ENCODE measurements at regions not wholly inside any gene's neighbourhood (a gene's known extent, or its start where the extent isn't known, plus 50 kb on each side); places are given as distances from the start of the nearest gene placed in this dataset.

DNA sequence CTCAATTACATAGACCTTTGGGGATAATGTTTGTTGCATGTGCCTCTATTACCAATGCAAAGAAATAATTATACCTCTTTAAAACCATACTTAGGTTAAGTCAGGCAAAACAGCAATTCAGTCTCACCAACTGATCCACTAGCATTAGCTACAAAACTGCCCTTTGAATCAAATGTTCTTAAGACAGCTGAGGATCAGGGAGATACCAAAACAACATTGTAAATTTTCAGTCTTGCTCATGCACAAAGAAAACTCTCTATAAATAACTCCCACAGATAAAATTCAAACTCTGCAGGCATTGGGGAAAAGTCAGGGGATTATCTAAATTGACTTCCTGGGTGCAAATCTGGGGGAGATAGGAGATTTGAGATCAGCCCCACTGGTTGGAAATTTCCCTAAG, 100.9 kb upstream of the DPT start:
- no peak for DNase-seq (ENCODE audit: low read depth)
- TF ChIP-seq, protein P1, sequence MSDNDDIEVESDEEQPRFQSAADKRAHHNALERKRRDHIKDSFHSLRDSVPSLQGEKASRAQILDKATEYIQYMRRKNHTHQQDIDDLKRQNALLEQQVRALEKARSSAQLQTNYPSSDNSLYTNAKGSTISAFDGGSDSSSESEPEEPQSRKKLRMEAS (IDR thresholded peaks at IDR 0.05; ENCODE audit: low read depth, low read length) = no peak
- TF ChIP-seq MYC (IDR thresholded peaks at IDR 0.05; ENCODE audit: low read depth, low read length) (no peak), POLR2A (IDR thresholded peaks at IDR 0.05; ENCODE audit: extremely low read depth, insufficient read length) (no peak)
- TF ChIP-seq, protein P2, sequence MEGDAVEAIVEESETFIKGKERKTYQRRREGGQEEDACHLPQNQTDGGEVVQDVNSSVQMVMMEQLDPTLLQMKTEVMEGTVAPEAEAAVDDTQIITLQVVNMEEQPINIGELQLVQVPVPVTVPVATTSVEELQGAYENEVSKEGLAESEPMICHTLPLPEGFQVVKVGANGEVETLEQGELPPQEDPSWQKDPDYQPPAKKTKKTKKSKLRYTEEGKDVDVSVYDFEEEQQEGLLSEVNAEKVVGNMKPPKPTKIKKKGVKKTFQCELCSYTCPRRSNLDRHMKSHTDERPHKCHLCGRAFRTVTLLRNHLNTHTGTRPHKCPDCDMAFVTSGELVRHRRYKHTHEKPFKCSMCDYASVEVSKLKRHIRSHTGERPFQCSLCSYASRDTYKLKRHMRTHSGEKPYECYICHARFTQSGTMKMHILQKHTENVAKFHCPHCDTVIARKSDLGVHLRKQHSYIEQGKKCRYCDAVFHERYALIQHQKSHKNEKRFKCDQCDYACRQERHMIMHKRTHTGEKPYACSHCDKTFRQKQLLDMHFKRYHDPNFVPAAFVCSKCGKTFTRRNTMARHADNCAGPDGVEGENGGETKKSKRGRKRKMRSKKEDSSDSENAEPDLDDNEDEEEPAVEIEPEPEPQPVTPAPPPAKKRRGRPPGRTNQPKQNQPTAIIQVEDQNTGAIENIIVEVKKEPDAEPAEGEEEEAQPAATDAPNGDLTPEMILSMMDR (IDR thresholded peaks at IDR 0.05; ENCODE audit: low read depth, low read length) = no peak
- H3K4me3 ChIP-seq (ENCODE audit: low read depth, low read length) = no peak overlapping the region

DNA sequence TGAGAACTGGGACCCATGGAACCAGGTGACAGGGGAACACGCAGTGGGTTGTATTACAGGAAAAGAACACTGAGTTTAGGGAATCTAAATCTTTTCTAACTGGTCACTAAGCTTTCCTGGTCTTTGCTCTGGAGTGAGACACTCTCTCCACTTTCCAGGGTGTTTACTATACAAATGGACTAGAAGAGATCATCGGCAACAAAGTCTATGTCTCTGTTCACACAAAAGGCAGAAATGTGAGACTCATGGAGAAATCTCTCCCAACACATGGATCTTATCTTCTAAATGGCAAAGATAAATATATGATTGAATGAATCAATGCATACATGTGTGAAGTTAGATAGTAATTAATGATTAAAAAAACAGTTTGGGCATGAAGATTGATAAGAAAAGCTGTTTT, 101.6 kb upstream of the DPT start:
- no peak for DNase-seq (ENCODE audit: low read depth)
- no peak for TF ChIP-seq MYC (IDR thresholded peaks at IDR 0.05; ENCODE audit: low read depth, low read length)
- TF ChIP-seq, protein P1 (IDR thresholded peaks at IDR 0.05; ENCODE audit: low read depth, low read length) = no peak
- no peak overlapping the region for H3K4me3 ChIP-seq (ENCODE audit: low read depth, low read length)

DNA sequence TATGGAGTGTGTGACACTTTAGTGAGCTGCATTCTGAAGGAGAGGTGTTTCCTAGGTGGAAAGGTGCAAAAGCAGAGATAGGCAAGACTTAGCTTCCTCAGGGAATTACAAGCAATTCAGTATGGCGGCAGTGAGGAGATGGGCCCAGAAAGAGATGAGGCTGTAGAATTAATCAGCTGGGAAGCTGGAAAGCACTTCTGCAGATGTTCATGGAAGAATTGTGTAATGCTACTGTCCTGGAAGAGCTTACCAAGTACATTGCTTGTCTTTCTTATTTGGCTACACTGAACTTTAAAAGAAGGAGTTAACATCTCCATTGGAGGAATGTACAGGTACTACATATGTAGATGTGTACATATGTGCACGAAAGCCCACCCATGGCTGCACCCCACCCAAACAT, 103.7 kb upstream of the DPT start:
- H3K4me3 ChIP-seq (ENCODE audit: low read depth, low read length) = no peak overlapping the region
- DNase-seq (ENCODE audit: low read depth) = no peak
- TF ChIP-seq POLR2A (IDR thresholded peaks at IDR 0.05; ENCODE audit: extremely low read depth, insufficient read length) = no peak
- TF ChIP-seq, protein P1 (IDR thresholded peaks at IDR 0.05; ENCODE audit: low read depth, low read length) = no peak
- TF ChIP-seq MYC (IDR thresholded peaks at IDR 0.05; ENCODE audit: low read depth, low read length) = no peak
- TF ChIP-seq, protein P2 (IDR thresholded peaks at IDR 0.05; ENCODE audit: low read depth, low read length) = no peak

DNA sequence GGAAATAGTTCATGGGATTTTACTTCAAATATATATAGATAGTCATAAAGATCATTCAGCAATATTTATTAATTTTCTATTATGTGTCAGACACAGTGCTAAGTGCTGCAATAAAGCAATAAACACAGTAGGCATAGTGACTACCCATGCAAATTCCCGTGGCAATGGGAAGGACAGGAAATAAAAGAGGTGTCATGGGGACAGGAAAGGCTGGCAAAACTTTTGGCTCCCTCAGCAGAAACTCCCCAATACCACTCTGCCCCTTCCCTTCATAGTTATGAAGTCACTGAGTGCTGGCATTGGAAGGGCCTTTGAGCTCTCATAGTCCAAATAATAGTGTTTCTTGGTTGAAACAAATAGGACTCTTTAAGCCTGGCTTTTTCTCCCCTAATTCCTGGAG, 104.4 kb upstream of the DPT start:
- H3K4me3 ChIP-seq (ENCODE audit: low read depth, low read length) = no peak overlapping the region
- TF ChIP-seq, protein P2 (IDR thresholded peaks at IDR 0.05; ENCODE audit: low read depth, low read length) = no peak
- TF ChIP-seq, protein P1 (IDR thresholded peaks at IDR 0.05; ENCODE audit: low read depth, low read length) = no peak
- TF ChIP-seq POLR2A (IDR thresholded peaks at IDR 0.05; ENCODE audit: extremely low read depth, insufficient read length) (no peak), MYC (IDR thresholded peaks at IDR 0.05; ENCODE audit: low read depth, low read length) (no peak)
- DNase-seq (ENCODE audit: low read depth) = no peak

DNA sequence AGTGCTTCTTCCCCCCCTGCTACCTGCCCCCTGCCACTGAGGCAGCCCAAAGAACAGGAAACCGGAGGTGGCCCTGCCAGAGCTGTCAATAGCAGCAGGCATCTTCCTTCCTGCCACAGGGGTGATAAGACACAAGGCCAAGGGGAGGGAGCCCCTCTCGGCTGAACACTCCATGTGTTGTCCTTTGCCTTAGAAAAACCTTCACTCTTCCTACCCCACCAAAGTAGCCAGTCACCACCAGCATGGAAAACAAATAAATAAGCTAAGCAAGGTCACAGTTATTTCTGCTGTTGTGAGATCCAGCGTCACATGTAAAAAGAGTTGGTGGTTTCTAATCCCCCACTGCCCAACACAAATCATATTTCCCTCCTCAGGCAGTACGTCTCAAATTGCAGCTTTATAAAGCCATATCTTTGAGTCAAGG, 104.8 kb upstream of the DPT start:
- TF ChIP-seq POLR2A (IDR thresholded peaks at IDR 0.05; ENCODE audit: extremely low read depth, insufficient read length) (no peak), MYC (IDR thresholded peaks at IDR 0.05; ENCODE audit: low read depth, low read length) (no peak)
- TF ChIP-seq, protein P1 (IDR thresholded peaks at IDR 0.05; ENCODE audit: low read depth, low read length) = no peak
- TF ChIP-seq, protein P2 (IDR thresholded peaks at IDR 0.05; ENCODE audit: low read depth, low read length) = no peak
- H3K4me3 ChIP-seq (ENCODE audit: low read depth, low read length) = no peak overlapping the region
- no peak for DNase-seq (ENCODE audit: low read depth)

DNA sequence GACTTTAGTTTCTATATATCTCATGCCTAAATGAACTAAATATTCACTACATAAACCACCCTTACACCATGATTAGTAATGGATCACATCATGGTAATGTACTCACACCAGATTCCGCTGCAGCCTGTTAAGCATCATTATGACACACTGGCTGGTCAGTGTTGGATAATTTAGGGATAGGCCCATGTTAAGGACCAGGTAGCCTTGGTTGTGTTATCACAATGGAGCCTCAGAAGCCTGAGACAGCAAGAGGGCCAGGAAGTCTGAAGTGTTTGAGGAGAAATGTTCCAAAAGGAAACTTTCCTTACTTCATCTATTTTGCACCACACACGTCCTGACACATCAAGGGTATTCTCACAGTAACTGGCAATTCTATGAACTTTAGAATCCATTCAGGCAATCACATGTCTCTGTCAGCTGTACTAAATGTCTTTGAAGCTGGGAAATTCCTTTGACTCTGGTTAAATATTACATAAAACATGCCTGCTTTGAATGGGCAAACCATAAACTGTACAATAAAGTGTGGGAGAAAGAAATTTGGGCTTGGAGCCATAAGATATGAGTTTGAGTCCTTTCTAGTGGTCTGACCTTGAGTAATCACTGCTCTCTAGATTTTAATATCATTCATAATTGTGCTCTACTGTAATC, 105.3 kb upstream of the DPT start:
- TF ChIP-seq MYC (IDR thresholded peaks at IDR 0.05; ENCODE audit: low read depth, low read length) (no peak), POLR2A (IDR thresholded peaks at IDR 0.05; ENCODE audit: extremely low read depth, insufficient read length) (no peak)
- TF ChIP-seq, protein P2 (IDR thresholded peaks at IDR 0.05; ENCODE audit: low read depth, low read length) = no peak
- TF ChIP-seq, protein P1 (IDR thresholded peaks at IDR 0.05; ENCODE audit: low read depth, low read length) = no peak
- no peak overlapping the region for H3K4me3 ChIP-seq (ENCODE audit: low read depth, low read length)
- no peak for DNase-seq (ENCODE audit: low read depth)

All from NB4 (cell line).